HCT116 (cell line): ENCODE measurements at regions not wholly inside any gene's neighbourhood (a gene's known extent, or its start where the extent isn't known, plus 50 kb on each side); places are given as distances from the start of the nearest gene placed in this dataset.

ENCODE experiments used
- ATAC-seq: fragments of 200-7000 bp; cut with Tn5 transposase; 2 replicates; pipeline ENCODE4 v1.9.1; 2020; ENCODE audit warnings: mild to moderate bottlenecking, moderate library complexity
- BruUV-seq: library from RNA; stranded (reverse); fragments of 400-500 nt; replicated peaks from 2 replicates; lab custom pipeline; 2021; lab: Mats Ljungman, UMichigan
- CTCF ChIA-PET: fragments of 300-600 bp; sonication (Branson Sonifier 250); formaldehyde crosslinking; loops from one replicate; lab custom pipeline; 2021; ENCODE audit warnings: antibody characterized with exemption; lab: Charles Lee
- POLR2A ChIA-PET: fragments of 300-600, 350-600 bp; sonication (Branson Sonifier 250); formaldehyde crosslinking; loops from one replicate; lab custom pipeline; 2021; ENCODE audit warnings: antibody characterized with exemption; lab: Charles Lee
- RAD21 ChIA-PET, 2 experiments: fragments of 300-600 bp; sonication (Branson Sonifier 250); formaldehyde crosslinking; loops; one replicate each; lab custom pipeline; 2023; ENCODE audit warnings: low total read pairs in 2 of 2; ENCODE audit not compliant: uncharacterized antibody in 2 of 2, unreplicated experiment in 2 of 2, low non-redundant PET in 1 of 2; lab: Charles Lee
- DNase-seq: peaks from one replicate; pipeline ENCODE4 v3.0.0-alpha.2; 2010; ENCODE audit warnings: low read depth, low spot score
- H2AFZ ChIP-seq: fragments of 200-600 bp; shearing (Covaris generic), sonication (generic); 2 replicates; pipeline ENCODE4 v1.6.1; 2017; ENCODE audit warnings: low read depth, mixed run types, mixed read lengths, antibody characterized with exemption, low read length; ENCODE audit not compliant: poor library complexity, severe bottlenecking
- H3K27ac ChIP-seq: 2 replicates; pipeline ENCODE4 v1.5.1; 2012; ENCODE audit warnings: low read depth, low read length
- H3K27me3 ChIP-seq: fragments of 200-600 bp; sonication (generic); 2 replicates; pipeline ENCODE4 v1.6.1; 2016; ENCODE audit warnings: mixed run types, low read length, mixed read lengths; ENCODE audit not compliant: insufficient read depth
- H3K36me3 ChIP-seq, 2 experiments: fragments of 200-500 bp in 1 of 2; fragments of 200-600 bp in 1 of 2; sonication (Bioruptor generic) in 1 of 2; sonication (generic) in 1 of 2; 2 replicates each; pipeline versions ENCODE4 v1.5.1 to v1.6.1; 2014 to 2016; ENCODE audit warnings: low read length in 2 of 2, inconsistent platforms in 1 of 2, mixed read lengths in 1 of 2, mixed run types in 1 of 2; ENCODE audit not compliant: insufficient read depth in 2 of 2, control insufficient read depth in 1 of 2
- H3K4me1 ChIP-seq, 2 experiments: fragments of 200-600 bp in 1 of 2; sonication (generic) in 1 of 2; 2 replicates each; pipeline versions ENCODE4 v1.5.1 to v1.6.1; 2012 to 2017; ENCODE audit warnings: low read length in 2 of 2, inconsistent platforms in 1 of 2, mild to moderate bottlenecking in 1 of 2, mixed read lengths in 1 of 2, mixed run types in 1 of 2, moderate library complexity in 1 of 2; ENCODE audit not compliant: insufficient read depth in 2 of 2, control insufficient read depth in 1 of 2
- H3K4me2 ChIP-seq: fragments of 200-600 bp; sonication (generic); 2 replicates; pipeline ENCODE4 v1.6.1; 2017; ENCODE audit warnings: mixed run types, low read length, mixed read lengths
- H3K4me3 ChIP-seq, 2 experiments: fragments of 200-600 bp in 1 of 2; sonication (generic) in 1 of 2; replicated peaks in 1 of 2; 2 replicates each; pipeline ENCODE4 v1.5.1; 2011 to 2016; ENCODE audit warnings: low read length in 2 of 2, control low read depth in 1 of 2, low read depth in 1 of 2, mild to moderate bottlenecking in 1 of 2, mixed read lengths in 1 of 2, mixed run types in 1 of 2
- H3K79me2 ChIP-seq: fragments of 200-600 bp; sonication (generic); 2 replicates; pipeline ENCODE4 v1.6.1; 2017; ENCODE audit warnings: mild to moderate bottlenecking, mixed run types, low read length, moderate library complexity, mixed read lengths; ENCODE audit not compliant: insufficient read depth
- H3K9ac ChIP-seq: fragments of 200-600 bp; sonication (generic); 2 replicates; pipeline ENCODE4 v1.6.1; 2016; ENCODE audit warnings: low read length, mixed read lengths
- H3K9me2 ChIP-seq: fragments of 200-600 bp; sonication (generic), shearing (Covaris generic); 2 replicates; pipeline ENCODE4 v1.6.1; 2017; ENCODE audit warnings: mixed run types, mild to moderate bottlenecking, moderate library complexity; ENCODE audit not compliant: insufficient read depth
- H3K9me3 ChIP-seq, 2 experiments: fragments of 200-500 bp in 1 of 2; fragments of 200-600 bp in 1 of 2; sonication (Bioruptor generic) in 1 of 2; sonication (generic) in 1 of 2; 2 replicates each; pipeline ENCODE4 v1.6.1; 2014 to 2017; ENCODE audit warnings: low read length in 2 of 2, mixed read lengths in 2 of 2, inconsistent platforms in 1 of 2, low read depth in 1 of 2, mild to moderate bottlenecking in 1 of 2, mixed run types in 1 of 2, moderate library complexity in 1 of 2; ENCODE audit not compliant: control insufficient read depth in 1 of 2, insufficient read depth in 1 of 2
- H4K20me1 ChIP-seq: fragments of 200-600 bp; sonication (generic), shearing (Covaris generic); 2 replicates; pipeline ENCODE4 v1.6.1; 2017; ENCODE audit warnings: mixed run types, mild to moderate bottlenecking, moderate library complexity; ENCODE audit not compliant: insufficient read depth
- CBX3 ChIP-seq: IDR thresholded peaks from 2 replicates; pipeline ENCODE4 v1.6.1; 2012; ENCODE audit warnings: low read depth
- EZH2 ChIP-seq: fragments of 200-600 bp; sonication (generic); IDR thresholded peaks from 2 replicates; pipeline ENCODE4 v1.6.1; 2017; ENCODE audit warnings: antibody characterized with exemption, mixed run types
- JUND ChIP-seq: IDR thresholded peaks from 2 replicates; pipeline ENCODE4 v1.6.1; 2012
- MAX ChIP-seq: IDR thresholded peaks from 2 replicates; pipeline ENCODE4 v1.6.1; 2012
- POLR2A ChIP-seq: IDR thresholded peaks from 2 replicates; pipeline ENCODE4 v1.7.0; 2011; ENCODE audit warnings: borderline replicate concordance; ENCODE audit not compliant: insufficient read depth, insufficient read length; ENCODE audit errors: extremely low read depth
- TCF7L2 ChIP-seq: IDR thresholded peaks from 2 replicates; pipeline ENCODE4 v1.7.0; 2011; ENCODE audit warnings: borderline replicate concordance, inconsistent platforms; ENCODE audit not compliant: insufficient read depth, insufficient read length; ENCODE audit errors: extremely low read depth
- YY1 ChIP-seq: IDR thresholded peaks from 2 replicates; pipeline ENCODE4 v1.6.1; 2011; ENCODE audit warnings: low read length, low read depth, moderate library complexity, mild to moderate bottlenecking; ENCODE audit not compliant: insufficient replicate concordance; ENCODE audit errors: extremely low read depth
- ZBTB33 ChIP-seq: IDR thresholded peaks from 2 replicates; pipeline ENCODE4 v1.6.1; 2011; ENCODE audit warnings: mild to moderate bottlenecking, low read length, moderate library complexity; ENCODE audit not compliant: insufficient replicate concordance; ENCODE audit errors: extremely low read depth
- intact Hi-C: fragments of 100-400 bp; cut with micrococcal nuclease; formaldehyde crosslinking; loops from 2 replicates; pipeline ENCODE4 v1.10.0; 2022

GRCh38 chr9:73684601-73685000, 532.9 kb downstream of the ANXA1 start:
- Histone ChIP-seq H3K9me2 (no peaks in the 10 kb centered on the region), H3K4me2 (no peak overlapping the region), H4K20me1 (no peaks in the 10 kb centered on the region), H3K4me3 (no peak overlapping the region), H3K9me3 (no peaks in the 10 kb centered on the region), H3K27ac (no peak overlapping the region), H3K27me3 (no peaks in the 10 kb centered on the region), H2AFZ (no peak overlapping the region), H3K36me3 (no peaks in the 10 kb centered on the region), H3K4me1 (no peaks in the 10 kb centered on the region), H3K9ac (no peak overlapping the region), H3K79me2 (no peaks in the 10 kb centered on the region)
- no TSS peak for BruUV-seq
- ChIA-PET RAD21 (no interaction called here), CTCF (interaction anchor here (0.8 to 1.6 kb wide), 2 partner anchors 695 to 927 kb away, joined by 3 to 9 read pairs; no protein-coding TSS in a partner anchor), POLR2A (no interaction called here)
- intact Hi-C loops: loop anchor here (2.0 to 5.0 kb wide), 3 partner anchors 886 to 1393 kb away; no protein-coding TSS in a partner anchor
- DNase-seq (no peak), ATAC-seq (no peak)
- TF ChIP-seq TCF7L2 (no peak), MAX (no peak), JUND (no peak), YY1 (no peak), EZH2 (no peak), CBX3 (no peak)

GRCh38 chr9:73685786-73686185, 534.1 kb downstream of the ANXA1 start:
- ChIA-PET RAD21 (no interaction called here), CTCF (interaction anchor here (1.1 kb wide), 1 partner anchor 321 kb away, joined by 3 read pairs; no protein-coding TSS in a partner anchor), POLR2A (no interaction called here)
- no peaks in the 10 kb centered on the region for H3K4me1 ChIP-seq
- no peak overlapping the region for H3K4me2 ChIP-seq
- no peak for TF ChIP-seq POLR2A
- TF ChIP-seq ZBTB33: no peak
- no peaks in the 10 kb centered on the region for H3K9me2 ChIP-seq
- H4K20me1 ChIP-seq: no peaks in the 10 kb centered on the region
- no peak overlapping the region for H2AFZ ChIP-seq
- no TSS peak for BruUV-seq
- H3K4me3 ChIP-seq: no peak overlapping the region
- H3K27ac ChIP-seq: no peak overlapping the region
- DNase-seq: no peak
- no peak for ATAC-seq
- no peaks in the 10 kb centered on the region for H3K36me3 ChIP-seq
- H3K79me2 ChIP-seq: no peaks in the 10 kb centered on the region
- no peaks in the 10 kb centered on the region for H3K9me3 ChIP-seq
- intact Hi-C loops: loop anchor here (2.0 kb wide), 2 partner anchors 885 to 1061 kb away; no protein-coding TSS in a partner anchor
- H3K27me3 ChIP-seq: no peaks in the 10 kb centered on the region
- H3K9ac ChIP-seq: no peak overlapping the region
